22Rv1 (cell line): ENCODE measurements at regions not wholly inside any gene's neighbourhood (a gene's known extent, or its start where the extent isn't known, plus 50 kb on each side); places are given as distances from the start of the nearest gene placed in this dataset.

ENCODE experiments used
- CTCF ChIP-seq: fragments of 450-650 bp; IDR thresholded peaks from 2 replicates; pipeline ENCODE4 v1.5.1; 2017; ENCODE audit warnings: mild to moderate bottlenecking
- ZFX ChIP-seq: fragments of 450-650 bp; IDR thresholded peaks from 2 replicates; pipeline ENCODE4 v1.6.1; 2017; ENCODE audit warnings: antibody characterized with exemption, borderline replicate concordance

- no peak for TF ChIP-seq ZFX
- no peak for TF ChIP-seq CTCF
Measured at GRCh38 chr12:91781114-91781513, 364.5 kb downstream of the BTG1 start.
